Mesothelial cell of epicardium (in vitro differentiated cells): ENCODE measurements at regions not wholly inside any gene's neighbourhood (a gene's known extent, or its start where the extent isn't known, plus 50 kb on each side); places are given as distances from the start of the nearest gene placed in this dataset.

Experiments used
- DNase-seq, 2 experiments: peaks; one replicate each; pipeline ENCODE4 v3.0.0; 2021; ENCODE audit warnings: low spot score in 2 of 2; ENCODE audit not compliant: unreplicated experiment in 2 of 2
- H3K27ac Mint-ChIP-seq: 2 replicates; pipeline ENCODE4 v1.8.0; 2021; ENCODE audit warnings: mixed read lengths
- H3K27me3 Mint-ChIP-seq: 2 replicates; pipeline ENCODE4 v1.8.0; 2021; ENCODE audit warnings: low read depth, mixed read lengths
- H3K36me3 Mint-ChIP-seq: 2 replicates; pipeline ENCODE4 v1.8.0; 2021; ENCODE audit warnings: mixed read lengths
- H3K4me1 Mint-ChIP-seq: 2 replicates; pipeline ENCODE4 v1.8.0; 2021; ENCODE audit warnings: mixed read lengths
- H3K4me3 Mint-ChIP-seq: 2 replicates; pipeline ENCODE4 v1.8.0; 2021; ENCODE audit warnings: mild to moderate bottlenecking, moderate library complexity, mixed read lengths
- H3K9me3 Mint-ChIP-seq: 2 replicates; pipeline ENCODE4 v1.8.0; 2021; ENCODE audit warnings: mixed read lengths
- TF ChIP-seq, protein P1 (sequence below): fragments of 200-600 bp; sonication (generic); IDR thresholded peaks from one replicate; pipeline ENCODE4 v1.5.0; 2021; ENCODE audit warnings: antibody characterized with exemption; ENCODE audit not compliant: unreplicated experiment

DNA sequence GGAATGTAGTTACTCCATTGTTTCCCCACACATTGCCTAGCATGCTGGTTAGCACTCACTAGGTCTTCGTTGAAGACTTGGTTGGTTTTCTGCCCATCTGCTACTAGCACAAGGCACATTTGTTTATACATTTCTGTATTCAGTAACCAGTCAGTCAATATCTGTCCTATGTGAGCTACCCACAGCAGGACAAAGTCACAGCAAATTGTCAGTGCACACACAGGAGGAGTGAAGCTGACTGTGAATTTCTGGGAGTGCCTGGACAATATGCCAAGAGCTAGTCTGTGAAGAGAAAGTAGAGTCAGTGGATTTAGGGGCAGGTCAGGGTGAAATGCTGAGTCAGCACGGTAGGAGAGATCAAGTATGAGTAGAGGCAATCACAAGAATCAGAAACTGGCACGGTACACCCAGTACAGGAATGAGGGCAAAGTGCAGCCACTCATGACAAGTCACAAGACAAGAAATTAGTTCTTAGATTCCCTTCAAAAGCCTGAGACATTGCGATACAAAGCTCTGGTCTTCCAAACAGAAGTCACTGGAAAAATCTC, 1049.8 kb upstream of the POU3F4 start:
- H3K27ac Mint-ChIP-seq: no peak overlapping the region
- DNase-seq: no peak
- peaks cover 48% of the 10 kb centered on the region for H3K9me3 Mint-ChIP-seq
- TF ChIP-seq, protein P1, sequence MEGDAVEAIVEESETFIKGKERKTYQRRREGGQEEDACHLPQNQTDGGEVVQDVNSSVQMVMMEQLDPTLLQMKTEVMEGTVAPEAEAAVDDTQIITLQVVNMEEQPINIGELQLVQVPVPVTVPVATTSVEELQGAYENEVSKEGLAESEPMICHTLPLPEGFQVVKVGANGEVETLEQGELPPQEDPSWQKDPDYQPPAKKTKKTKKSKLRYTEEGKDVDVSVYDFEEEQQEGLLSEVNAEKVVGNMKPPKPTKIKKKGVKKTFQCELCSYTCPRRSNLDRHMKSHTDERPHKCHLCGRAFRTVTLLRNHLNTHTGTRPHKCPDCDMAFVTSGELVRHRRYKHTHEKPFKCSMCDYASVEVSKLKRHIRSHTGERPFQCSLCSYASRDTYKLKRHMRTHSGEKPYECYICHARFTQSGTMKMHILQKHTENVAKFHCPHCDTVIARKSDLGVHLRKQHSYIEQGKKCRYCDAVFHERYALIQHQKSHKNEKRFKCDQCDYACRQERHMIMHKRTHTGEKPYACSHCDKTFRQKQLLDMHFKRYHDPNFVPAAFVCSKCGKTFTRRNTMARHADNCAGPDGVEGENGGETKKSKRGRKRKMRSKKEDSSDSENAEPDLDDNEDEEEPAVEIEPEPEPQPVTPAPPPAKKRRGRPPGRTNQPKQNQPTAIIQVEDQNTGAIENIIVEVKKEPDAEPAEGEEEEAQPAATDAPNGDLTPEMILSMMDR: no peak
- H3K27me3 Mint-ChIP-seq: no peaks in the 10 kb centered on the region
- no peak overlapping the region for H3K4me3 Mint-ChIP-seq
- no peaks in the 10 kb centered on the region for H3K36me3 Mint-ChIP-seq
- no peaks in the 10 kb centered on the region for H3K4me1 Mint-ChIP-seq

DNA sequence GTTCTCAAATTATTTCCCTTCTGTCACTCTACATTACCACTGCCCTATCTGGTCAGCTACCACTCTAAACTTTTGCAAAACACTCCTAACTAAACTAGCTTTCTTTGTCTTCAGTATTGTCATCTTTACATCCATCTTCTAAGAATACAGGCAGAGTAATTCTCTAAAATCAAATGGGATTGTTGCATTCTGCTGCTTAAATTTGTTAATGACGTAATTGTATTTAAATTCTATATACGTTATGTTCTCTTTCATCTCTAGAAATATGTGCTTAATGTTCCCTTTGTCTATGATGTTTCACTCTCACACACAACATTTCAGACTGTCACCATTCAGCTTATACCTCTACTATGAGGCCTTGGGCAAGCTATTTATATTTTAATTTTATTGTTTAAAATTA, 1041.1 kb upstream of the POU3F4 start:
- DNase-seq: no peak
- no peak overlapping the region for H3K4me3 Mint-ChIP-seq
- TF ChIP-seq, protein P1: no peak
- no peak overlapping the region for H3K27ac Mint-ChIP-seq
- H3K4me1 Mint-ChIP-seq: no peaks in the 10 kb centered on the region
- peaks cover 54% of the 10 kb centered on the region for H3K9me3 Mint-ChIP-seq
- no peaks in the 10 kb centered on the region for H3K27me3 Mint-ChIP-seq
- H3K36me3 Mint-ChIP-seq: no peaks in the 10 kb centered on the region
